GM19240 (cell line): ENCODE measurements at regions not wholly inside any gene's neighbourhood (a gene's known extent, or its start where the extent isn't known, plus 50 kb on each side); places are given as distances from the start of the nearest gene placed in this dataset.

Source experiments
- DNase-seq: peaks from one replicate; pipeline ENCODE4 v3.0.0; 2011; ENCODE audit warnings: low spot score; ENCODE audit not compliant: insufficient read length

- DNase-seq = no peak
Measured at GRCh38 chr2:164182116-164182627, 439.1 kb downstream of the GRB14 start.

DNA sequence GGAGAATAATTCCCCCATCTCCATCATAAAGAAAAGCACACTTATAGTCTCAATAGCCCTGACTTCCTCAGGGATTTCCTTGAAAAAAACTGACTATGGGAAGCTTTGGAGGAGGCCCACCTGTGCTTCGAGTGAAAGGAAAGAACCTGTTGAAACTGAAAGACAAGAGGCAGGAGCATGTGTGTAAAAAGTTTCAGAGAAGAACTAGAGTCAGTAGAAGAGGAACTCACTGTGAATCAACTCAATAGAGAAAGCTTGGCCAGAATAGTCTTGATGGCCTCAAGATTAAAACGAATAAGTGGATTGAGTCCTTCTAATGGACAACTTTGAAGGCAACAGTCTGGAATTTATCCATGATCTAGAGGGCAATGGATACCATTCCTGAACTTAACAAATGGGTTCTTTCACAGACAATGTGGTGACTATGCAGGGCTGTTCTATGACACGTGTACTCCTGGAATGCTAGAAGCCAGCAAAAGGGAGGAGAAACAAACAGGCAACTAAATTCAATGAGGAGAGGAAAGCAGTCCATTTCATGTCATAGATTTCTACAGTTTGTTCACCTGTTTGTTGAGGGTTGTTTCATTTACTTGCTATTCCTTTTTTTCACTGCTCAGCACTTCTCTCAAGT, 442.3 kb downstream of the GRB14 start:
- no peak for DNase-seq

- no peak for DNase-seq
Measured at GRCh38 chr2:164164602-164165001, 428.8 kb upstream of the FIGN start.

DNA sequence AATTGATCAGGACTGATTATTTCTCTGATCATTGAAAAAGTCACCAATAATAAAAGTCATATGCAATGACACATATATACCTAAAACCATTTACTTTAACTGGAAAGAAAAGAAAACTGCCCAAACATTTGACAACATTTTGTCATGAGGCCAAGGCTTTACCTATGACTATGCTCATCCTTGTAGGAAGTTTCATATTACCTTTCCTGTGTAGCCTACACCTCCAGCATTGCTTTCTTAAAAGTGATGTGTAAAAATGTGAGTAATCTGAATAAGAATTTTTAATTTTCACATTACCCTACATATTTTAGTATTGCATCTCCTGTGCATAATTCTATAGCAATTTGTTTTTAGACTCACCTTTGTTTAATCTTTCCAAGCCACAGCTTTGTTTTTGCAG, 419.8 kb upstream of the FIGN start:
- no peak for DNase-seq

GRCh38 chr2:164151522-164151921, 415.7 kb upstream of the FIGN start:
- DNase-seq = no peak

DNA sequence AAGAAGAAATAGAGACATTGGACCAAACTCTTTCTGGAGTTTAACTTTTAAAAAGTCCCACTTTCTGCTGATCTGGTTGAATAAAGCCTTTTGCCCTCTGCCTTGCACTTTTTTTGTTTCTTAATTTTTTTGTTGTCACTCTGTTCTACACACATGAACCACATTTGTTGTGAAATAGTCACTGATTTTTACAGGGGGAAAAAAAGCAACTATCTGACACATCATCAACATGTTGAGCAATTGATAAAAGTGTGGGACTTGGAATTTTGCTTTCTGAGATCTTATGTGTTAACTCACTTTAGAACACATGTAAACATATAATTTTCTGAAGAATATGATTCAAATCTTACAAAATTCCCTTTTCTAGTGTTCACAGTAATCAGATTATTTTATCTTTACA, 414.8 kb upstream of the FIGN start:
- DNase-seq = no peak

- no peak for DNase-seq
Measured at GRCh38 chr2:164146441-164146840, 410.6 kb upstream of the FIGN start.

DNA sequence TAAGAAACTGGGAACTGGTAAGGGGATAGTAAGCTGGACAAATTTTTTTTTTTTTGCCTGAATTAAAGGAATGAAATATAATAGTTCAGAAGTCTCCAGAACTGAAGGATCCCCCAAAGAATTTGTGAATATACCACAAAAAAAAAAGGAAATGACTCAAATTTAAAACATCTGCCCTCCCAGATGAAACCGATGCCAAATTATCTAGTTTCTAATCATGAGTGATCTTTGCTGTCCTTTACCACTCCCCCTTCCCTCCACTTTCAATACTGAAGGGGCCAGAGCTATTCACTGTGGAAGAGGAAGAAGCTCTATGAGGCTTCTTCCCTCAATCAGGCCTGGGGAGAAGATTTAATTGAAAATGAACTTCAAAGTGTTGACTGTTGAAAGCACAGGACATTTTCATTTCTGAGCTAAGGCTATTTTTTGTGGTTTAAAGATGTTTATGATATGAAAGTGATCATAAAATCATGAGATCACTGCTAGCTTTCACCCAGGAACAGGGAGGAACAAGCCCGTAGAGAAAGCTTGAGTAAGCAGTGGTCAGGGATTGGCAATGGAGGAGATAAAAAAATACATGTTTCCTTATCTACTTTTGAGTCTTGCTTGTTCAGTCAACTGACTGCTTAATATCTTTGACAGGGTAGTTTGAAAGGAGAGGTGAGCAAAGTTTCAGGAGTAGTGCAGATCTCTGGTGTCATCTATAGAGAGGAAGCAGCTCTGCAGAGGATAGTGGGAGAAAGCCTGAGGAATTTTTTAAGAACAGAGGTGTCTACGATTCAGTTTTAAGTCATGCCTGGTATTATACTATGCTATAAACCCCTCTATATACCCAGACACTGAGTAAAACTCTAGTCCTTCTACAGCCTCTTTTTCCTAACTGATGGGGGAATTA, 409.5 kb upstream of the FIGN start:
- no peak for DNase-seq

- DNase-seq = no peak
Measured at GRCh38 chr2:164143183-164143930, 407.5 kb upstream of the FIGN start.

DNA sequence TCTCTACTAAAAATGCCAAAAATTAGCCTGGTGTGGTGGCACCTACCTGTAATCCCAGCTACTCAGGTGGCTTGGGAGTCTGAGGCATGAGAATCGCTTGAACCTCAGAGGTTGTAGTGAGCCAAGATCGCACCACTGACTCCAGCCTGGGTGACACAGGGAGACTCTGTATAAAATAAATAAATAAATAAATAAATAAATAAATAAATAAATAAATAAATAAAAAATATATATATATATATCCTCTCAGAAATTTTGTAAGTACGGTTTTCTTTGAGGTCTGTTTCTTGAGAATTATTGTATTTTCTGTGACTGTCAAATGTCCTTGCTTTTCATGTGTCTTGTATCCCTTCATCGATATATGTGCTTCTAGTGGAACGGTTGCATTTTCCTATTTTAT, 406.9 kb upstream of the FIGN start:
- no peak for DNase-seq

GRCh38 chr2:164141271-164141670, 405.5 kb upstream of the FIGN start:
- DNase-seq = no peak

GRCh38 chr2:164138750-164139149, 402.9 kb upstream of the FIGN start:
- no peak for DNase-seq

GRCh38 chr2:164134336-164134735, 398.5 kb upstream of the FIGN start:
- no peak for DNase-seq

DNA sequence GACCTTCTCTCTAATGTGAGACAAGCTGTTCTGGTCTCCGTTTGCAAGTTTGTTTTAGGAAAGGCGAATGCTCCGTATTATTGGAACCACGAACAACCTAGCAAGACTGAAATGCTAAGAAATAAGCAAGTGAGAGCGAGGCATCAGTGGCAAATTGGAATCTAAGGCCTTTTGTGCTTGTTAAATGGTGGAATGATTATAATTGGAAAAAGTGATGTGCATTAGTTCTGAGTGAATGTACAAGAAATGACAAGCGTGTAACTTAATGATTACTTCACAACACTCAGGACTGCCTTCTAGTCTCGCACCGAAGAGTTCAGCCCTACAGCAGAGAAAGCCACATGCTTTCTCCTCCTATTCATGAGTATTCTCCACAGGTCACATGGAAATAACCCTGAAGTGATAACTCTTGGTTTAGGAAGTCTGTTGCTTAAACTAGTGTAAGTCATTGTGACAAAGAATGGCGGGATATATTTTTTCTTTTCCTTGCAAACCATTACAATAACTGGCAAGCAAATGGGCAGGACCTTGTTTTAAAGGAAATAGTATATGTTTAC, 392.2 kb upstream of the FIGN start:
- DNase-seq = no peak

DNA sequence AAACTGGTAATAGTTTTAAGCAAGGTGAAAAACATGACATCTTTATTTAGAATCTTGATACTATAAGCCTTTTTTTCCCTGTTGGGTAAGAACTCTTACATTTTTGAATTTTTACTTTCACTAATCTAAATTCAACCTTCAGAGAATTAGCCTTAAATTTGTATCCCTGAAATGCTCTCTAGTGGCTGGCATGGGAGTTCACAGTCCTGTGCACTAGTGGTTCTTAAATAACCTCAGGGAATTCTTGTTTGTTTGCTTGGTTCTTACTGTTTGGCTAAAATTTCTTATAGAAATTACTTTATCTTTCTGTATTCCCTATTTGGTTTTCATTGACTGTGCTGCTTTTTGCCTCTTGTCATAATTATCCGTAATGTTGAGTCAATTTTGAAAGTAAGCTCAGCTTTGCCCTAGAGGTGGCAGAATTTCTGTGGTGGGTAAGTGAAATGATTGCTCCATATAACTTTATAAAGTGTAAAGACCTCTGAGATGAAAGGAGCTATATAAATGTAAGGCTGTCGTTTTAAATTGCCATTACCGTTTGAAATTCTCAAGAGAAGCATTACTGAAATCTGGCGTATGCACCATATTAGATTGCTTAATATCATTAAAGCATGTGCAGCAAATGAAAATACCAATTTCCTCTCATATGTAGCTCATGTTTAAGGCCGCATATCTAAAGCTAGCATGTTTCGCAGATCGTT, 391.3 kb upstream of the FIGN start:
- DNase-seq = no peak

- no peak for DNase-seq
Measured at GRCh38 chr2:164115806-164116205, 380.0 kb upstream of the FIGN start.

GRCh38 chr2:164114937-164115336, 379.1 kb upstream of the FIGN start:
- DNase-seq = no peak

DNA sequence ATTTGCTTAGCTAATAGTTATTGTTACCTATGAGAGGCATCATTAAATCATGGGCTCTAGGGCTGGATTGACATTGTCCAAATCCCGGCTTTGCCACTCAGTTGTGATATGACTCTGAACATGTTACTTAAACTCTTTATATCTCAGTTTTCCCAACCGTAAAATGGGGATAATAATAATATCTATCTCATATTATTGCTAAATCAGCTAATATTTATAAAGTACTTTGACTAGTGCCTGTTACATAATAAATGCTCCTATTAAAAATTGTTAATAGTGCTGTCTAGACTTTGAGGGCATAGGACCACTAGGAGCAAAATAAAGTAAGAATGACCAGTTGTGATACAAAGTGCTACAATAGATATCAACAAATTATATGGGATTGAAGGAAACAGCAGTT, 376.3 kb upstream of the FIGN start:
- no peak for DNase-seq

DNA sequence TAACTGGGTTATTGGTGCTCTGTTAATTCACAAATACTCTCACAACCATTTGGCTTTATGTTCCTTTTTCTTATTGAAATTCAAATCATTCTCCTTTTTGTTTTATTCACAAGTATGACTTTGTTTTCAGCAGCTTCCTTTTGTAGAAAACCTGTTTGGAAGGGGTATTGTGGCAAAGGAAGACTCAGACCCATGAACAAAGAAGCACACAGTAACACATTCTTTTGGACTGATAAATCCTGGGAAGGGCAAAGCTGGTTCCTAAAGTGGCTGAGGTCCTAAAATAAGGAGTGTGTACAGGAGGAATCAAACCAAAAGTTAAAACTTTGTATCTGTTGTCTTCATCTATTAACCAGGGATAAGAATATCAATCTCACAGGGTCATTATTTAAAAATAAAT, 374.7 kb upstream of the FIGN start:
- no peak for DNase-seq

DNA sequence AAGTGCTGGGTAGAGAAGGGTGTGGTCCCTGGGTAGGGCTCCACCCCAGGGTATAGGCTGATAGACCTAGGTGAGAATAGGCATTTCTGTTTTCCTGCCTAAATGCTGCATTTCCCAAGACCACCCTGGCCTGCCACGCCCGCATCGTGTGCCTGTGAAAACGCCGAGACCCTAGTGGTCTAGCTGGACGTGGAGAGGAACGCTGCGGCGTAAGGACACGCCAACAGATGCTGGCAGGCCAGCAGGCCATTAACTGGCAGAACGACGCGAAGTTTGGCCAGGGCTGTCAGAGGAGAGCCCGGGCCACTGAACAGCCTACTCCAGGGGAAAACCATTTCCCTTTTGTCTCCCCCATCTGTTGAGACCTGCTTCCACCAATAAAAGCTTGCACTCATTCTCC, 373.2 kb upstream of the FIGN start:
- DNase-seq = no peak

GRCh38 chr2:164103271-164103670, 367.5 kb upstream of the FIGN start:
- no peak for DNase-seq
